ENCODE measurements at regions not wholly inside any gene's neighbourhood (a gene's known extent, or its start where the extent isn't known, plus 50 kb on each side); places are given as distances from the start of the nearest gene placed in this dataset.
"Not testable (repeated sequence)": the region's sequence is repeated elsewhere in the genome, so short reads cannot be mapped to it uniquely, and the experiment has no call there.

DNA sequence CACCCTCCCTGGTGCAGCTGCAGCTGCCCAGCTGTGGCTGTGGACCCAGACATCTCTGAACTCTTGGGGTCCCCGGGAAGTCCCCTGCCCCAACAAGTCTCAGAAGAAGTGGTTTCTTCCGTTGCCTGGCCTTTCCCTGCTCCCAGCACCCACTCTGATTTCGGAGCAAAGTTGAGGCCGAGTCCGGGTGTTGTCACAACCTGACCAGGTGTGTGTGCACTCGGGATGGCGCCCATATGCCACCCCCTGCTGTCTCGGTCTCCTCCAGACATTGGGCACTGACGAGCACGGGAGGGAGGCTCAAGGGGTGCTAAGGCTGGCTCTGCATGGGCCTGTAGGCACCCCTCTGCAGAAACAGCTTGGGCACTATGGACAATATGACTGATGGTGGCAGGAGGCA, 1055.3 kb downstream of the REEP3 start:
- no peak for DNase-seq (ENCODE audit: low spot score)
- Histone ChIP-seq H3K27me3 (no peaks in the 10 kb centered on the region), H3K79me2 (no peaks in the 10 kb centered on the region), H3K9me2 (replicated peaks; ENCODE audit: insufficient read depth) (no peaks in the 10 kb centered on the region), H3K4me3 (no peak overlapping the region), H3K36me3 (replicated peaks; ENCODE audit: insufficient read depth, low read depth) (no peaks in the 10 kb centered on the region), H3K4me2 (no peak overlapping the region), H3K9me3 (ENCODE audit: low read depth) (no peaks in the 10 kb centered on the region), H4K20me1 (ENCODE audit: insufficient read depth, poor library complexity, severe bottlenecking) (no peaks in the 10 kb centered on the region), H3K4me1 (ENCODE audit: insufficient read depth) (peaks cover 29% of the 10 kb centered on the region), H2AFZ (no peak overlapping the region), H3K27ac (no peak overlapping the region)
- no peak for TF ChIP-seq EZH2 (IDR thresholded peaks at IDR 0.05; ENCODE audit: borderline replicate concordance)
- TF ChIP-seq EZH2phosphoT487 (IDR thresholded peaks at IDR 0.05; ENCODE audit: low read depth, severe bottlenecking, unreplicated experiment) = no peak
- TF ChIP-seq, protein P1, sequence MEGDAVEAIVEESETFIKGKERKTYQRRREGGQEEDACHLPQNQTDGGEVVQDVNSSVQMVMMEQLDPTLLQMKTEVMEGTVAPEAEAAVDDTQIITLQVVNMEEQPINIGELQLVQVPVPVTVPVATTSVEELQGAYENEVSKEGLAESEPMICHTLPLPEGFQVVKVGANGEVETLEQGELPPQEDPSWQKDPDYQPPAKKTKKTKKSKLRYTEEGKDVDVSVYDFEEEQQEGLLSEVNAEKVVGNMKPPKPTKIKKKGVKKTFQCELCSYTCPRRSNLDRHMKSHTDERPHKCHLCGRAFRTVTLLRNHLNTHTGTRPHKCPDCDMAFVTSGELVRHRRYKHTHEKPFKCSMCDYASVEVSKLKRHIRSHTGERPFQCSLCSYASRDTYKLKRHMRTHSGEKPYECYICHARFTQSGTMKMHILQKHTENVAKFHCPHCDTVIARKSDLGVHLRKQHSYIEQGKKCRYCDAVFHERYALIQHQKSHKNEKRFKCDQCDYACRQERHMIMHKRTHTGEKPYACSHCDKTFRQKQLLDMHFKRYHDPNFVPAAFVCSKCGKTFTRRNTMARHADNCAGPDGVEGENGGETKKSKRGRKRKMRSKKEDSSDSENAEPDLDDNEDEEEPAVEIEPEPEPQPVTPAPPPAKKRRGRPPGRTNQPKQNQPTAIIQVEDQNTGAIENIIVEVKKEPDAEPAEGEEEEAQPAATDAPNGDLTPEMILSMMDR (IDR thresholded peaks at IDR 0.05; ENCODE audit: poor library complexity) = no peak
- 91% methylated on average over 10 of the region's 10 CpGs for WGBS (ENCODE audit: low lambda C conversion rate, missing lambda C conversion rate)

DNA sequence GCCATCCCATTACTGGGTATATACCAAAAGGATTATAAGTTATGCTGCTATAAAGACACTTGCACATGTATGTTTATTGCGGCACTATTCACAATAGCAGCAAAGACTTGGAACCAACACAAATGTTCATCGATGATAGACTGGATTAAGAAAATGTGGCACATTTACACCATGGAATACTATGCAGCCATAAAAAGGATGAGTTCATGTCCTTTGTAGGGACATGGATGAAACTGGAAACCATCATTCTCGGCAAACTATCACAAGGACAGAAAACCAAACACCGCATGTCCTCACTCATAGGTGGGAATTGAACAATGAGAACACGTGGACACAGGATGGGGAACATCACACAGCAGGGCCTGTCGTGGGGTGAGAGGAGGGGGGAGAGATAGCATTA, 1057.6 kb downstream of the REEP3 start:
- not testable (repeated sequence) for H2AFZ ChIP-seq; H3K9me2 ChIP-seq (replicated peaks; ENCODE audit: insufficient read depth); H3K36me3 ChIP-seq (replicated peaks; ENCODE audit: insufficient read depth, low read depth); H4K20me1 ChIP-seq (ENCODE audit: insufficient read depth, poor library complexity, severe bottlenecking); H3K79me2 ChIP-seq; H3K27ac ChIP-seq; H3K27me3 ChIP-seq; H3K9me3 ChIP-seq (ENCODE audit: low read depth); H3K4me3 ChIP-seq; H3K4me2 ChIP-seq; DNase-seq (ENCODE audit: low spot score)
- H3K4me1 ChIP-seq (ENCODE audit: insufficient read depth) = peaks cover 15% of the 10 kb centered on the region
- WGBS (ENCODE audit: low lambda C conversion rate, missing lambda C conversion rate) = 96% methylated on average over 6 of the region's 6 CpGs

DNA sequence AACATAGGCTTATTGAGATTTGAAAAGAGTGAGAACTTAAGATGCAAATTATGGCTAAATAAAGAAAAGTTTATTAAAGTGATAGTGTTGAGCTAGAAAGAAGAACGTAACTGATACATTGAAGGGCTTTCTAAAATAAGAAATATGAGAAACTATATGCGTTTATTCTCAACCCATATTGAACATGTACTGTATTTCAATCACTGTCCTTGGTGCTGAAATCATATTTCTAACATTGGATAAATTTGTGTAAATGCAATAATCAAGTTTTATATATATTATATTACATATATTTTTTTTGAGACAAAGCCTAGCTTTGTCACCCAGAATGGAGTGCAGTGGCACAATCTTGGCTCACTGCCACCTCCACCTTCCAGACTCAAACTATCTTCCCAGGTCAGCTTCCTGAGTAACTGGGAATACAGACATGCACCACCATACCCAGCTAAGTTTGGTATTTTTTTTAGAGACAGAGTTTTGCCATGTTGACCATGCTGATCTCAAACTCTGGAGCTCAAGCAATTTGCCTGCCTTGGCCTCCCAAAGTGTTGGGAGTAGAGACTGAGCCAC, 1065.8 kb downstream of the REEP3 start:
- DNase-seq (ENCODE audit: low spot score) = no peak
- no peaks in the 10 kb centered on the region for H3K79me2 ChIP-seq
- no peaks in the 10 kb centered on the region for H3K36me3 ChIP-seq (replicated peaks; ENCODE audit: insufficient read depth, low read depth)
- TF ChIP-seq, protein P1 (IDR thresholded peaks at IDR 0.05; ENCODE audit: poor library complexity) = no peak
- TF ChIP-seq EZH2phosphoT487 (IDR thresholded peaks at IDR 0.05; ENCODE audit: low read depth, severe bottlenecking, unreplicated experiment) = no peak
- no peak for TF ChIP-seq EZH2 (IDR thresholded peaks at IDR 0.05; ENCODE audit: borderline replicate concordance)
- H3K9me3 ChIP-seq (ENCODE audit: low read depth) = no peaks in the 10 kb centered on the region
- H3K4me1 ChIP-seq (ENCODE audit: insufficient read depth) = no peaks in the 10 kb centered on the region
- H3K27me3 ChIP-seq = no peaks in the 10 kb centered on the region
- no peak overlapping the region for H2AFZ ChIP-seq
- H4K20me1 ChIP-seq (ENCODE audit: insufficient read depth, poor library complexity, severe bottlenecking) = no peaks in the 10 kb centered on the region
- 82% methylated on average over 2 of the region's 2 CpGs for WGBS (ENCODE audit: low lambda C conversion rate, missing lambda C conversion rate)
- no peak overlapping the region for H3K27ac ChIP-seq
- H3K9me2 ChIP-seq (replicated peaks; ENCODE audit: insufficient read depth) = no peaks in the 10 kb centered on the region
- no peak overlapping the region for H3K4me2 ChIP-seq
- H3K4me3 ChIP-seq = no peak overlapping the region

DNA sequence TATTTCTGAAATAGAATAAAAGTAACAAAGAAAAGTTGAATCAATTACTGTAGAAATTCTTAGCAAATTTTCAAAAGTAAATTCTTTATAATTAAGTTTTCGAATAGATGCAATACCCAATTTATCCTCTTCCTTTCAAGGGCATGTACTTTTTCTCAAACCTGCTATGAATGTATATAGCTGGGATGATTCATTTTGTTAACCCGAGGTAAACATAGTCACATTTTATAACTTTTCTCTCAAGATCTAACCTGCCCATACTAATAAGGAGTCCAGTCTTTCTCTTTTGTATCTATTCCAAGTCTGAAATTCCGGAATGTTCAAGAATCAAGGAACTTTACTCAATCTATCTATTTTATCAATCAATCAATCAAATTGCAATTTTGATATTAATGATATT, 1072.9 kb downstream of the REEP3 start:
- H3K4me2 ChIP-seq = no peak overlapping the region
- H3K4me3 ChIP-seq = no peak overlapping the region
- DNase-seq (ENCODE audit: low spot score) = no peak
- H3K9me3 ChIP-seq (ENCODE audit: low read depth) = no peaks in the 10 kb centered on the region
- TF ChIP-seq EZH2 (IDR thresholded peaks at IDR 0.05; ENCODE audit: borderline replicate concordance) = no peak
- TF ChIP-seq EZH2phosphoT487 (IDR thresholded peaks at IDR 0.05; ENCODE audit: low read depth, severe bottlenecking, unreplicated experiment) = no peak
- TF ChIP-seq, protein P1 (IDR thresholded peaks at IDR 0.05; ENCODE audit: poor library complexity) = no peak
- no peak overlapping the region for H2AFZ ChIP-seq
- no peaks in the 10 kb centered on the region for H3K9me2 ChIP-seq (replicated peaks; ENCODE audit: insufficient read depth)
- H3K36me3 ChIP-seq (replicated peaks; ENCODE audit: insufficient read depth, low read depth) = no peaks in the 10 kb centered on the region
- no peaks in the 10 kb centered on the region for H4K20me1 ChIP-seq (ENCODE audit: insufficient read depth, poor library complexity, severe bottlenecking)
- peaks cover 3% of the 10 kb centered on the region for H3K4me1 ChIP-seq (ENCODE audit: insufficient read depth)
- H3K79me2 ChIP-seq = no peaks in the 10 kb centered on the region
- no peak overlapping the region for H3K27ac ChIP-seq
- WGBS (ENCODE audit: low lambda C conversion rate, missing lambda C conversion rate) = 78% methylated on average over 3 of the region's 3 CpGs
- no peaks in the 10 kb centered on the region for H3K27me3 ChIP-seq

Measured in hepatocyte (in vitro differentiated cells).